Omental fat pad (tissue), 3 donors: ENCODE measurements at regions not wholly inside any gene's neighbourhood (a gene's known extent, or its start where the extent isn't known, plus 50 kb on each side); places are given as distances from the start of the nearest gene placed in this dataset.
"Not testable (repeated sequence)": the region's sequence is repeated elsewhere in the genome, so short reads cannot be mapped to it uniquely, and the experiment has no call there.

Source experiments
- ATAC-seq: fragments of 150-250 bp; one replicate; pipeline ENCODE4 v1.9.1; 2016; ENCODE audit warnings: mild to moderate bottlenecking, moderate library complexity; ENCODE audit not compliant: low FRiP score
- DNase-seq: peaks from one replicate; pipeline ENCODE4 v3.0.0-alpha.2; 2019; ENCODE audit warnings: low spot score
- TF ChIP-seq, protein P1 (sequence below), 3 donors: fragments of 450-650 bp; IDR thresholded peaks; one replicate each; pipeline ENCODE4 v1.5.1; 2016 to 2017; ENCODE audit warnings: antibody characterized with exemption in 3 of 3, mild to moderate bottlenecking in 3 of 3, moderate library complexity in 2 of 3

DNA sequence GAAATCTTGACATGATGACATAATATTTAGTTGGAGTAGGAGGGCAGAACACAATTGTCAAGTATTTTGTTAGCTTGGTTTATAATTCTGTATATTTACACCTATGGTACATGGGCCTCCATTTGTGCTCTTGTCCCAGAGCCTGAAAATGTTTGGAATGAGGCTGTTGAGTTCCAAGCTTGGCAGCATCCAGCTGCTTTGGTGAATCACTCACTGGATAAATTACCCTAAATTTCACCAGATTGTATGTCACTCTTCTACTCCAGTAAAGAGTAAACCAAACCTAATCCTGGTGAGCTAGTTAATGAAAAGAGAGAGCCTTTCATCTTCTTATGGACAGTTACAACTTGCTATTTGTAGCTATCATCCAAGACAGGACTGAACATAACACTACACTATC lies 928.7 kb downstream of the DIPK2A start:
- no peak for ATAC-seq
- no peak for DNase-seq
- TF ChIP-seq, protein P1, sequence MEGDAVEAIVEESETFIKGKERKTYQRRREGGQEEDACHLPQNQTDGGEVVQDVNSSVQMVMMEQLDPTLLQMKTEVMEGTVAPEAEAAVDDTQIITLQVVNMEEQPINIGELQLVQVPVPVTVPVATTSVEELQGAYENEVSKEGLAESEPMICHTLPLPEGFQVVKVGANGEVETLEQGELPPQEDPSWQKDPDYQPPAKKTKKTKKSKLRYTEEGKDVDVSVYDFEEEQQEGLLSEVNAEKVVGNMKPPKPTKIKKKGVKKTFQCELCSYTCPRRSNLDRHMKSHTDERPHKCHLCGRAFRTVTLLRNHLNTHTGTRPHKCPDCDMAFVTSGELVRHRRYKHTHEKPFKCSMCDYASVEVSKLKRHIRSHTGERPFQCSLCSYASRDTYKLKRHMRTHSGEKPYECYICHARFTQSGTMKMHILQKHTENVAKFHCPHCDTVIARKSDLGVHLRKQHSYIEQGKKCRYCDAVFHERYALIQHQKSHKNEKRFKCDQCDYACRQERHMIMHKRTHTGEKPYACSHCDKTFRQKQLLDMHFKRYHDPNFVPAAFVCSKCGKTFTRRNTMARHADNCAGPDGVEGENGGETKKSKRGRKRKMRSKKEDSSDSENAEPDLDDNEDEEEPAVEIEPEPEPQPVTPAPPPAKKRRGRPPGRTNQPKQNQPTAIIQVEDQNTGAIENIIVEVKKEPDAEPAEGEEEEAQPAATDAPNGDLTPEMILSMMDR (IDR thresholded peaks at IDR 0.05), result no peak

DNA sequence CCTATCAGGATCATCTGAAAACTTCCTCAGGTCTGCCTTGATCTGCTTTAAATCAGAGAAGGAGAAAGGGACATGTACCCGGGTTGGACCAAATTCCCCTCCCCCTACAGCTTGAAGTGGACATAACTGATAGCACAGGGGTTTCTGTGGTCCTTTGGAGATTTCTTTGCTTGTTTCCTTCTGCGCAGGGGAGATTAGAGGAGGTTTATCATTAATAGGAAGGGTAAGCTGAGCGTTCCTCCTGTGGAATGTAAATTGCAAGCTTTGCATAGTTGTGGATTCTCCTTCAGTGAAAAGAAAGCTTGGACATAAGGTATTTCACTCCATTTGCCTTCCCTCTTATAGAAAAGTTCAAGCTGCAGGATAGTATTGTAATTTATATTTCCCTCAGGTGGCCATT lies 936.0 kb downstream of the DIPK2A start:
- not testable (repeated sequence) for ATAC-seq, DNase-seq

DNA sequence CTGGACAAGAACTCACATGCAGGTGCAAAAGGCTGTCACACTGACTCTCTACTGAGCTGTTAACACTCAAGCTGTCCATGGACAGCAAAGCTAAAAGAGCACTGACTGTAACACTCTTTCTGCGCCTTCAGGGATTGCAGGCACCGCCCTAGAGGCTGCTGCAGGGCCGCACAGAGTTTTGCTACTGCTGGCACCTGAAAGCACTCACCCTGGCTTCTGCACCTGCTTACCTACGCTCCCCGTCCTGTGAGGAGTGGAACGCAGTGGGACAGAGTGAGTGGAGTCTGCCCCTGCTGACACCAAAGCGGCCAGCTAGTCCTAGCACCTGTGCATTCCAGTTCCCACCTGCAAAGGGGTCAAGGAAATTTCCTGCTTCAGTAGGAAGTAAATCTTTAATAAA lies 941.3 kb downstream of the DIPK2A start:
- TF ChIP-seq, protein P1 (IDR thresholded peaks at IDR 0.05), result no peak
- no peak for DNase-seq
- no peak for ATAC-seq

DNA sequence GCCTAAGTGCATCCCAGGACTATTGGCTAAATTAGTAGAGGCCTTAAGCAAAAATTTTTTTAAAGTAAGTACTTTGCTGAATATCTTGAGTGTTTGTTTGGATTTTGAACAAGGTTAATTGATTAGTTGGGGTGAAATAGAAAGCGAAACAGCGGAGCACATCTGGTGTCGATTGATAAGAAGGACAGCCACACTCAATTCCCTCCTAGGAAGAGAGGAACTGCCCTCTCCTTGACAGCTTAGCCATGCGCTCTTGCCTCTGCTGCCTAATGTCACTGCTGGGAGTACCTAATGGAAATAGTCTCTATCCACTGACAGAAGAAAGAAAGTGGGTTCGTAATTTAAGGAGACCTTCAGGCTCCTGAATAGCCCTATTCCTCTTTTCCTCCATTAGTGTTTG lies 943.6 kb downstream of the DIPK2A start:
- TF ChIP-seq, protein P1 (IDR thresholded peaks at IDR 0.05), result no peak
- ATAC-seq, result no peak
- DNase-seq, result no peak

DNA sequence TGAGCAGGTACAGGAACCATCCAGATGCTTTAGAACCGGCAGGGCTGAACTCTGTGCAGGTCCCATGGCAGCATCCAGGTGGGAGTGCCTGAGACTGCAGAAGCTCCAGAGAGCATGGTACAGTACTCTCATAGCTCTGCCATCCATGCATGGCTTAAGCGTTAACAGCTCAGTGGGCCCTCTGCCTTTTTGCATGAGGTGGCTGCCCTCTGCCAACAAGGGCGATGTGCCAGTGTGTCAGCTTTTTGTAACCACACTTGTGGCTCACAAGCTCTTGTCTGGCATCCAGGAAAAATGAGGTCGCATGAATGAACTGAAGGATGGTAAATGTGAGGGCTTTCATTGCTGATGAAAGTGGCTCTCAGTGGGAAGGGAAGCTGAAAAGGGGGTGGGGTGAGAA lies 950.1 kb downstream of the DIPK2A start:
- ATAC-seq (no peak), DNase-seq (no peak)
- TF ChIP-seq, protein P1 (IDR thresholded peaks at IDR 0.05), result no peak

DNA sequence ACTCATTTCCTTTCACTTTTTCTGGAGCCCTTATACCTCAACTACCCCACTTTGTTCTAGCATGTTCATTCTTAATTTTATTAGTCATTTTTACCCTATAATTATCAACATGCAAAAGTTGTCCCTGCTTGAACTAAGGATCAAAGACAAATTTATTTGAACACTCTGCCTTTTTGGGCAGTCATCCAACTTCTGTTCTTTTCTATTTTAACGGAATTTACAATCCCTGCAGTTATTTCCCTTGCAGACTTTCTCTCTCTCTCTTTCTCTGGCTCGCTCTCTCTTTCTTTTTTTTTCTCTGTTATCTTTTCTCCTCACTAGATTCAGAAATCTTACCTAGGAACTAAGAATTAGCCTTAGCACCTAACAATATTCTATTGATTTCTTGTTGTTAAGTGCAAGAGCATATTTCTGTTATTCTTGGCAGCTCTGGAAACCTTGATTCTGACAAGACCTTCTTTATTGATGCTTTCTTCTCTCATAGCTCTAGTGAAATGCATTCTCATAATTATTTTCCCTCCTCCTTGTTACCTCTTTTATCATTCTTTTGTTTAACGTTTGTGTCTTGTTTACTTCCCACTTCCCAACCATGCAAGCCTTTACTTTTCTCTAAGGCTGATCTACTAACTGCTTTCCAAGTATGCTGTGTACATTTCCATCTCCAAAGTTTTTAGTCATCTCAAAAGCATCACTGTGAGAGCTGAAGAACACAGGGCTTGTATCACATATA lies 951.6 kb downstream of the DIPK2A start:
- ATAC-seq, result no peak
- TF ChIP-seq, protein P1 (IDR thresholded peaks at IDR 0.05), result no peak
- DNase-seq, result no peak

DNA sequence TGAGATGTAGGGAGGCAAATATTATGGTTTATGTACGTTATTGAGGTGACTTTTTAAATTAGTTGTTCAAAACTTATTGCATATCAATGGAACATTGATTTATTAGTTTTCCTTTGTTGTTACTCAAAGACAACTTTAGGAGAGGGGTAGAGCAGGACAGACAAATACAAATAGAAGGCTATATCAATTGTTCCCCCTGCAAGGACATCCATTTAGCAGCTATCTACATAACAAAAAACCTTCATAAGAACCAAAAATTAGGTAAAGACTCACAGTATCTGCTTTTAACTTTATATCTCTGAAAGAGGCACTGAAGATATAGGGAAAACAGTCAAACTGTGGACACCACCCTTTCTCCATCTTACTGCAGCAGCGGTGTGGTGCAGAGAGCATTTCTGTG lies 958.8 kb downstream of the DIPK2A start:
- ATAC-seq, result no peak

More for the DNA sequence above, 958.8 kb downstream of the DIPK2A start:
- TF ChIP-seq, protein P1 (IDR thresholded peaks at IDR 0.05), result no peak
- no peak for DNase-seq
